ENCODE measurements at regions not wholly inside any gene's neighbourhood (a gene's known extent, or its start where the extent isn't known, plus 50 kb on each side); places are given as distances from the start of the nearest gene placed in this dataset.

- no peak overlapping the region for H3K27ac ChIP-seq (ENCODE audit: low read depth, low read length, poor library complexity, severe bottlenecking)
- no peak overlapping the region for H3K4me2 ChIP-seq (ENCODE audit: low read length)
- no peaks in the 10 kb centered on the region for H3K79me2 ChIP-seq (ENCODE audit: insufficient read depth, low read length)
- H3K4me1 ChIP-seq (ENCODE audit: insufficient read depth, low read length, severe bottlenecking), result no peaks in the 10 kb centered on the region
- H3K27me3 ChIP-seq (ENCODE audit: insufficient read depth, low read length), result no peaks in the 10 kb centered on the region
- TF ChIP-seq CTCF (IDR thresholded peaks at IDR 0.05; ENCODE audit: low read length) (no peak), EZH2 (IDR thresholded peaks at IDR 0.05; ENCODE audit: borderline replicate concordance, low read length) (no peak)
- H3K9me2 ChIP-seq (ENCODE audit: low read depth, low read length), result no peaks in the 10 kb centered on the region
- no peak overlapping the region for H2AFZ ChIP-seq (ENCODE audit: low read length)
- H4K20me1 ChIP-seq (ENCODE audit: insufficient read depth, low read length), result no peaks in the 10 kb centered on the region
- H3K9me3 ChIP-seq (ENCODE audit: low read length), result no peaks in the 10 kb centered on the region
- H3K36me3 ChIP-seq (ENCODE audit: insufficient read depth, low read length), result no peaks in the 10 kb centered on the region
- H3K9ac ChIP-seq (ENCODE audit: low read length), result no peak overlapping the region
- H3F3A ChIP-seq (ENCODE audit: insufficient read depth, low read length), result no peaks in the 10 kb centered on the region
- no peak overlapping the region for H3K4me3 ChIP-seq (ENCODE audit: low read depth, low read length, poor library complexity, severe bottlenecking)
These were observed 160.7 kb downstream of the LEPR start for GRCh38 chr1:65581119-65581518.

- no peak for TF ChIP-seq CTCF (IDR thresholded peaks at IDR 0.05; ENCODE audit: low read length)
- no peak for TF ChIP-seq EZH2 (IDR thresholded peaks at IDR 0.05; ENCODE audit: borderline replicate concordance, low read length)
- no peak overlapping the region for H3K27ac ChIP-seq (ENCODE audit: low read depth, low read length, poor library complexity, severe bottlenecking)
- H4K20me1 ChIP-seq (ENCODE audit: insufficient read depth, low read length), result no peaks in the 10 kb centered on the region
These were observed 163.9 kb downstream of the LEPR start for GRCh38 chr1:65584399-65584798.

GRCh38 chr1:65590279-65590678 is 169.8 kb downstream of the LEPR start:
- Histone ChIP-seq H3K27ac (ENCODE audit: low read depth, low read length, poor library complexity, severe bottlenecking) (no peak overlapping the region), H3K9me3 (ENCODE audit: low read length) (no peaks in the 10 kb centered on the region), H2AFZ (ENCODE audit: low read length) (no peak overlapping the region), H3K36me3 (ENCODE audit: insufficient read depth, low read length) (no peaks in the 10 kb centered on the region), H4K20me1 (ENCODE audit: insufficient read depth, low read length) (no peaks in the 10 kb centered on the region), H3K9ac (ENCODE audit: low read length) (no peak overlapping the region), H3F3A (ENCODE audit: insufficient read depth, low read length) (no peaks in the 10 kb centered on the region), H3K79me2 (ENCODE audit: insufficient read depth, low read length) (no peaks in the 10 kb centered on the region), H3K27me3 (ENCODE audit: insufficient read depth, low read length) (no peaks in the 10 kb centered on the region), H3K4me1 (ENCODE audit: insufficient read depth, low read length, severe bottlenecking) (no peaks in the 10 kb centered on the region), H3K4me3 (ENCODE audit: low read depth, low read length, poor library complexity, severe bottlenecking) (no peak overlapping the region), H3K9me2 (ENCODE audit: low read depth, low read length) (no peaks in the 10 kb centered on the region), H3K4me2 (ENCODE audit: low read length) (no peak overlapping the region)
- TF ChIP-seq EZH2 (IDR thresholded peaks at IDR 0.05; ENCODE audit: borderline replicate concordance, low read length) (no peak), CTCF (IDR thresholded peaks at IDR 0.05; ENCODE audit: low read length) (no peak)

More at GRCh38 chr1:65584399-65584798, 163.9 kb downstream of the LEPR start:
- no peak overlapping the region for H2AFZ ChIP-seq (ENCODE audit: low read length)
- no peaks in the 10 kb centered on the region for H3F3A ChIP-seq (ENCODE audit: insufficient read depth, low read length)
- H3K36me3 ChIP-seq (ENCODE audit: insufficient read depth, low read length), result no peaks in the 10 kb centered on the region
- H3K9me2 ChIP-seq (ENCODE audit: low read depth, low read length), result no peaks in the 10 kb centered on the region
- no peak overlapping the region for H3K4me3 ChIP-seq (ENCODE audit: low read depth, low read length, poor library complexity, severe bottlenecking)
- no peaks in the 10 kb centered on the region for H3K4me1 ChIP-seq (ENCODE audit: insufficient read depth, low read length, severe bottlenecking)
- H3K9me3 ChIP-seq (ENCODE audit: low read length), result no peaks in the 10 kb centered on the region
- no peak overlapping the region for H3K4me2 ChIP-seq (ENCODE audit: low read length)
- no peak overlapping the region for H3K9ac ChIP-seq (ENCODE audit: low read length)
- no peaks in the 10 kb centered on the region for H3K79me2 ChIP-seq (ENCODE audit: insufficient read depth, low read length)
- no peaks in the 10 kb centered on the region for H3K27me3 ChIP-seq (ENCODE audit: insufficient read depth, low read length)
